ENCODE measurements at regions not wholly inside any gene's neighbourhood (a gene's known extent, or its start where the extent isn't known, plus 50 kb on each side); places are given as distances from the start of the nearest gene placed in this dataset.

DNA sequence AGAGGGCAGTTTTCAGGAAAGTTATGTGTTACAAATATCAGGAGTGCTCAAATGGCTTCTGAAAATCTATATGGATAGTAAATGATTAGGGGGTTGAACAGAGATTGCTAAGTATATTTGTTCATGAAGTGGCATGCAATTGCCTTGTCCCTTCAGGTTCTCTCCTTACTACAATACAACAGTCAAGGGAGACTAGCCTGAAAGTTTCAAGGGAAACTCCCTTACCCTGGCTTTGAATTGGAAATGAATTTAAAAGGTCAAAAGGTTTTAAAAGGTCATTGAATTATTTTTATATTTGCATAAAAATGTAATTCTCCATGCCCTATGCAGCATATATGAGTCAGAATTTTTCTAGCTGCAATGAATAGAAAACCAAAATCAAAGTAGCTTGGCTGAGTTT lies 253.1 kb upstream of the SYT1 start:
- DNase-seq, result no peak

DNA sequence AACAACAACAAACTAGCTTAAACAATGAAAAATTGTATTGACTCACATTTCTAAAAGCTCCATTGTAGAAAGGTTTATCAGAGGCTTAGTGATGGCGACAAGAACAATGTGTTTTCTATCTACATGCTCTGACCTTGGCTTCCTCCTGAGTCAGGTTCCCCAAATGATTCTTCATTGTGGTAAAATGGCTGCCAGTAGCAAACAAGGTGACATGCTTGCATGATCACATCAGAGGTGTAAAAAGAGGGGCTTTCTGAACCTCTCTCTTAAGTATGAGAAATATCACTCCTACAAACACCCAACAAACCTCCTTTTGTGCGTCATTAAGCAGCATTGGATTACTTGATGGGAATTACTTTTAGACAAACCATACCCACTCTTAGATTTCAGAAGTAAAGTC lies 252.4 kb upstream of the SYT1 start:
- no peak for DNase-seq

DNA sequence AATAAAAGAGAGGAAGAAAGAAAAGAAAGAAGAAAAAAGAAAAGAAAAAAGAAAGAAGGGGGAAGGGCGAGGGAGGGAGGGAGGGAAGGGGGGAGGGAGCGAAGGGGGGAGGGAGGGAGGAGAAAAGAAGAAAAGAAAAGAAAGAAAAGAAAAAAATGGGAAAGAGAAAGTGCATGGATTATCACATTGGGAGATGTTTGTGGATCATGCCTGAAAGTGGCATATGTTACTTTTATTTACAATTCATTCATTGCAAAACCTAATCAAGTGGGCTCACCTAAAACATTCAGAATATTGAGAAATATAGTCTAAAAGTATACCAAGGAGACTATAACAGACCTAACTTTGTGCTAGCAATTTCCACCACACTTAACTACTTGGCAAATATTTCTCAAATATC lies 246.9 kb upstream of the SYT1 start:
- no peak for DNase-seq

DNA sequence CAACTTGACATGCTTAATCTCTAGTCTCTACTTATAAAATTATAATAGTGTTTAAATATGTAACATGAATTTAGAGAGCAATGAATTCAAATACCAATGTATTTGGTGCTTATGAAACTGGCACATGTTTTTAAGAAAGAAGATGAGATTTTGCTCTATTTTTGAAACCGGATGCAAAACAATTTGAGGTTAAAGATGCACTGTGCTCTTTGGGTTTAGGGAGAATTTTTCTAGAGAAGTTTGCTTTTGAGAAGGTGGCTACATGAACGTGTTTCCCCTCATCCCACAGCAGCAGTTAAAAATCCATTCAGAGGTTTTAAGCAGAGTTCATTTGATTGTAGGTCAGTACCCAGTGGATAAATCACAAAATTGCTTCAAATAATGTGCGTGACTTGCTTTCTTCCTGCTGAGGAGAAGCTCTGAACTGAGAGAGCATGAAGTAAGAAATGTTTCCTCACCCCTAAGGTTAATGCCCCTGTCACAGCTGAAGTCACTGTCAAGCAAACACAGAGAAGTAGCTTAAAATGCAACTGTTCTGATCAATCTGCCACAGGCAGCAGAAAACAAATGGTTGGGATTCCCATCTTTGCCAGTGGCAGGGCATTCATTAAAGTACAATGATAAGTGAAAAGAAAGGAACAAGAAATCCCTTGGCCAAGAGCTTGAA lies 241.9 kb upstream of the SYT1 start:
- no peak for DNase-seq

DNA sequence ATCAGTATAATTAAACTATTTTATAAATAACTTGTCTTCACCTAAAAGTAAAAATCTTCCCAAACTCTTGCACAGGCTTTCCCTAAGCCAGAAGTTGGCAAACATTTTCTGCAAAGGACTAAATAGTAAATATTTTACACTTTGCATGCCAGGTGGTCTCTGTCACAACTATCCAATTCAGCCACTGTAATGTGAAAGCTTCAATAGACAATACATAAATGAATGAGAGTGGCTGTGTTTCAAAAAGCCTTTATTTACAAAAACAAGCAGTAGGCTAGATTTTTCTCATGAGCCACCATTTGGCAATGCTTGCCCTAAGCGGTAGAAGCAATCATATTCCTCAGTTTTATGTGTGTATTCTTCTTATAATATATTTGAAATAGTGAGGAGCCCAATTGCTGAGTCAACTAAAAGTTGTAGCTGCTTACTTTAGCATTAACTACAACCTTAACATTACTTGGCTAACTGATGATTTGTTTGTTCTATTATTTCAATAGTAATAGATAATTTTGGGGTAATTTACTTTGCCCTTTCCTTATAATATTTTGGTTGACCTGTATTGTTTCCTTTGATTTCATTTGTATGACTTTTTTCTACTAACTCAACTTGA lies 236.0 kb upstream of the SYT1 start:
- no peak for DNase-seq

DNA sequence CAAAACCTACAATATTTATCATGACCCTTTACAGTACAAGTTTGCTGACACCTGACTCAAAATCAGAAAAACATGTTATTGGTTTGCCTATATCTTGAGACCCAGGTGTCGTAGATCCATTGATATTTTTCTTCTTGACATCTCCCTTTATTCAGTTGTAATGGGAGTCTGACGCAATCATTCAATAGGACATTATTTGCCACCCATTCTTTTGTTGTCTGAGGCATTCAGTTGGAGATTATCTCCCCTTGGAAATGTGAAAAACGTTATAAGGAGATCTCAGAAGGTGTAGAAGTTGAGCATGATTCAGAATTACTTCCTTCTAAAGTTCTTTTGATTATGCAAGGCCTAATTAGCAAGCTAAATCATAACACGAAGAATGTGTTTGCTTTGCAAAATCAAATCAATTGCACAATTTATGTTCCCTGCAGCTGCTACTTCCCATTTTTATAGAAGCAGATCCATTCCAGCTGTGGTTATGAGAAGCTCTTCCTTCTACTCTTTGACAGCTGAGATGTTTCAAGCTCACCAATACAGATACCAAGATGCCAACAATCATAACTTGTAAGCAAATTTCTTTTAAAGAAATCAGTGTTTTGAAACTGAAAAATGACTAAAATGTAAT lies 228.2 kb upstream of the SYT1 start:
- DNase-seq, result no peak

DNA sequence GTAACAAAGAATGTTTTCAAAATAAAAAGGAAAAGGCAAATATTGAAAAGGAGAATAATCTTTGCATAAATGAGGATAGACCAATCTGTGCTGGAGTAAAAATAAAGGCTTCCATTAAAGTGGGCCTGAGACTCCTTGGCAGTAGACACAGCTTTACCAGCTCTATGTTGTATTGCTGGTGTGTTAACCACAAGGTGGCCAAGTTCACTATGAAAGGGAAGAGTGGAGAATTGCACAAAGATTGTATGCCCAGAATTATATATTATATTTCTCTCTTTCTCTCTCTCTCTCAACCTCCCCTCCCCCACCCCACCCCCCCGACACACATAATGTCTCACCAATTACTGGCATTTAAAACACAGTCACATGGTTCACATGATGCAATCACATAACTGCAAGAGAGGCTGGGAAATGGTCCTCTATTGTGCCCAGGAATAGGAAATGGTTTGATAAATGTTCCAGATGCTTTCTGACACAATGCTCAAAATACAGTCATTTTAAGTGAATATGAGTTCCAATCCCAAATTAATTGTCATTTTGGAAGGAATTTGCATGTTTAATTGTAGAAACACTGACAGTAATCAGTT lies 222.6 kb upstream of the SYT1 start:
- DNase-seq, result no peak

DNA sequence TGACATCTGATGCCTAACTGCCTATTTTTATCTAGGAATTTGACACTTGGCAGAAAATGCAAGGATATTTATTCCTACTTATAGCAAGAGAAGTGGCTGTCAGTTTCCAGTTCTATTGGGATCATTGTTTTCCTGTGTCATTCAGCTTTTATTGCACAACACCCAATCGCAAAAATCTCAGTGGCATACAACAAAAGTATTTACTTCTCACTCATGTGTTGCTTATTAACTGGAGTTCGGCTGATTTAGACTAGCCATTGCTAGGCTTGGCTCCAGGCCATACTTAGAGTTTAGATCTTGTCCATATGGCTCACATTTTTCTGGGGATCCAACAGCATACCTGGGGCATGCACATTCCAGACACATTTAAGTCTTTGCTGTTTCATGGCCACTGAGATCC lies 218.6 kb upstream of the SYT1 start:
- DNase-seq, result no peak

DNA sequence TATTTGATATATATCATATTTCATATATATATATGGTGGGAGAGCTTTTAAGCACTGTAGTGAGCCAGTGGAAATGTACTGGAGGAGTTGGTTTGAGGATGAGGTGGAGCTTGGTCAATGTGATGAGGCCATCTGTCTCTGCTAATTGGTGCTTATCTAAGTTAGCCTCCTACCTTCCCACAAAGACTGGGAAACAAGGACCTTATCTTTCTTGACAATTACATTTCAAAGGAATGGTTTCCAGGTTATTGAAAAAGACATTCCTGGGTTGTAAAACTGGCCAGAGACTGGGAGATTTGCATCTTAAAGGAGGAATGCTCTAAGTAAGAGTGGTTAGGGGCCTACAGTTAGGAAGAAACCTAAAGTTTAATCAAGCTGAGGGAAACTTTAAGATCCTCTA lies 212.8 kb upstream of the SYT1 start:
- no peak for DNase-seq

DNA sequence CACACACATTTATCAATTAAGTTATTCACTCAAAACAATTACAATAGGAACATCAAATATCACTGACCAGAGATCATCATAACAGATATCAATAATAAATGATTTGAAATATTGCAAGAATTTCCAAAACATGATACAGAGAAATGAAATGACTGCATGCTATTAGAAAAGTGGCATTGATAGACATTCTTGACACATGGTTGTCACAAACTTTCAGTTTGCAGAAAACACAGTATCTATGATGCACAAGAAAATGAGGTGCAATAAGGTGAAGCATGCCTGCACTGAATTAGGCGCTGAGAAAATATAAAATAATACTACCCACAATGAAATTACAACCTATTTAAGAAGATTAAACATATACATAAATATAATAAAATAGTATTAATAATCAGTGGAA lies 198.0 kb upstream of the SYT1 start:
- DNase-seq, result no peak

DNA sequence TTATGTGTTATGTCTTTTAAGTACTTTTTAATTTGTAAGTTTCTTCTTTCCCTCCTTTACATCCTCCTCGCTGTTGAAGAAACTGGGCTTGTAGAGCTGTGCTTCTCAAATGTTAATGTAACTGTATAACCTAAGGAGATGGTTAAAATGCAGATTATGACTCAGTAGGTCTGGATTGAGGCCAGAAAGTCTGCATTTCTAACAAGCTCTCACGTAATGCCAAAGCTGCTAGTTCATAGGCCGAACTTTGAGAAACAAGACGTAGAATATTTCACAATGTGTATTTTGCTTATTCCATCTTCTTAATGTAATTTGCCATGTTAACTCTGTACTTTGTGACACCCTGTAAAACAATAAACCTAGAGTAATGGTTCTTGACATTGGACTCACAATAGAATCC lies 193.3 kb upstream of the SYT1 start:
- no peak for DNase-seq

DNA sequence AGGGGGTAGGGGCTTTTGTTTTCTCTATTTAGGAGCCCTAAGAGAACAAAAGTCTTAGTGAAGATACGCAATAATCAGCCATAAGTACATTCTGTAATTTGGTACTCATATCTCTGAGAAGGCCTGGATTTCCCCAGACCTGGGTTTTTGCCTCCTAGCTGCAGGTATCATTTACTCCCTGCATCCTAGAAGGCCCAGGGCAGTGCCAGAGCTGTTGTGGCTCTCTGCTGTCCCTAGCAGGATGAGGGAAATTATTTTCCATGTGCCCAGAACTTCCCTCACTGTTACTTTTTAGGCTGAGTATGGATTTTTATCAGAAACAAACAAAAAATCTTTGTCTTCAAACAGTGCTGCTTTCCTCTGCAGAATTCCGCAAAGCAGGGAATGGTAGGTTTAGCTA lies 192.5 kb upstream of the SYT1 start:
- DNase-seq, result no peak

DNA sequence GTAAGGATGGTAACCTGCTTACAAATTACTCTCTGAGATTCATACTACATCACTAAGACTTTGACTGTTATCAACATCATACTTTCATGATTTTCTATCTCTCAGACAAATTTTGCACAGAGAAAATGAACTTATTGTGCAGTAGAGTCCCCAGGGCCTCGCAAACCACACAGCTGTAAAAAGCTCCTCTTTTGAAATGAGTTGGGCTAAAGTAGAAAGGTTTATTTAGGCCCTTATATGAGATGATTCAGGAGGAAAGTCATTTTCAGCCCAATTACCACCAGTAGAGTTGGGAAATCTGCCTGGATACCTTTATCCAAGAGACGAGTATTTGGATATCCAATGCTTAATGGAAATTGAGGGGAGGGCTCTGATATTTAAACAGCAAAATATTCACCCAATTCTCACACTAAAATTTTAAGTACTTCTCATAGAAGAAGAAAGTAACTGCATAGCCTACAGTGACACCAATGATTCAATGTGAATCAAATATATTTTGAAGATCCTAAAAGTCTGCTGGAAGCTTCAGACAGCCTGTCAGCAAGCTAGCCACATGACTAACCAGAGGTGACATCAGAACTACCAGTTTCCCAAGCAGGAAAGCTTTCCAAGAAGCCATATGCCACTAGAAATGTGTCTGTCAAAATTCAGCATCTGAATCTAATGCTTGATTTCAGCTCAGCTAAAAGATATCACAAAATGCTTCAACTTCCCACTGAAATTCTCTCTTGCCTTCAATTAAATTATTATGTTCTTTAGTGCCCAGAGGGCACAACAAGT lies 190.1 kb upstream of the SYT1 start:
- DNase-seq, result no peak

DNA sequence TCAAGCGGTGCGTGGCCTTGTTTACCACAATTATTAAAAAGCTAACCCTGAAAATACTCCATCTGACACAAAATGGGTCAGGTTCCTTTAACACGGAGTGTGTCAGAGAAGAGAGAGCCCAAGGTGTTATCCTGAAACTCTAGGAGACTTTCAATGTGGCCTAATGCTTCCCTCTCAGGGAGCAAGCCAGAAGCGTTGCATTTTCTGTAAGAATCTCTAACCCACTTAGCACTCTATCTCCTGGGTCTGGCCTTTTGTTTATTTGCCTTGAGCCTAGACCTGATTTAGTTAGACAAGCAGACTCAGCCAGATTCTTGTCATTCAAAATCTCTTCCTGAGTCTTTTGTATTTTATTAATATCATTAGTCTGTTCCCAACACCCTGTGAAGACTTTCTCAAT lies 184.0 kb upstream of the SYT1 start:
- no peak for DNase-seq

DNA sequence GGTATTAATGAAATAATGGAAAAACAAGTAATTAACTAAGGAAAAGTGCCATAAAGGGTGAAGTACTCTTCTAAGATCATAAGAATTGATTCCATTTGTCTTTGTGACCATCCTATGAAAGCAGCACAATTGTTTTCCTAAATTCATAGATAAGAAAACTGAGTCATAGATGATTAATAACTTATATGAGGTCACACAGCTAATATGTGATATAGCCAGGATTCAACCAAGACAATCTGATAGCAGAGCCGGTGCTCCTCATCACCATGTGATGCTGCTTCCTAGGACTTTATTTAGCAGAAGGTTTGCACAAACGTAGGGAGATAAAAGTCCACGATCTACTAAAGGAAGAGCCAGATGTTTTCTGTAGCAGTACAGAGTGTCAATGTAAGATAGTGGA lies 181.5 kb upstream of the SYT1 start:
- no peak for DNase-seq

DNA sequence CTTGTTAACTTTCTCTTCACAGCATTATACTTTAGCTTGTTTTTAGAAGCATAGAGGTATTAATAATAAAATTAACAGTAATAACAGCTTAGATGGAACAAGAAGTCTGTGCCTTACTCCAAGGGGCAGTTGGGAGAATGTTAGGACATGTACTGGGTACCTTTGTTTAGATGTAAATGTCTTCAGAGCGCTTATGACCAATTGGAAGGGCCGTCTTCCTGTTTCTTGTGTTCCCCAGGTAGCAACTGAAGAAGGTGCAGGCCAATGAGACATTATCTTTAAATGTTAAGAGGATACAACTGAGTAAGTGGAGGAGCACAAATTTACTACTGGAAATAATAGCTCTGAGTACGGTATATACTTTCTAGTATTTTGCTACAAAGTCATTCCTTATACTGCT lies 180.9 kb upstream of the SYT1 start:
- DNase-seq, result no peak

DNA sequence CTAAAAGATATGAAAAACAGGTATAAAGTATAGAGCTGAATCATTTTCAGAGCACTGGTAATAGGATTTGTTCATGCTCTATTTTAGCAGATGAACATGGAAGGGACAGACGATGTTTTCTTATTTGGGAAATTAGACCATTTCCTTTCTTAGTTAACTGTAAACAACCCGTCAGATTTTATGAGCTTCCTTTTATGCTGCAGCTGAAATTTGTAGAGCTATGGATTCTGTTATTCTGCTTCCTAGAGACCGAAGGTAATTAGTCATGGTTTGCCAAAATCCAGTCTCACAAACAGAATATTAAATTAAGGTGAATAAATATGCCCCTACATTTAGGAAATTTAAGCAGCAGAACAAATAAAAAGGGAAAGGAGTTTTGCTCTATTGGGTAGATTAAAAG lies 180.2 kb upstream of the SYT1 start:
- DNase-seq, result no peak

DNA sequence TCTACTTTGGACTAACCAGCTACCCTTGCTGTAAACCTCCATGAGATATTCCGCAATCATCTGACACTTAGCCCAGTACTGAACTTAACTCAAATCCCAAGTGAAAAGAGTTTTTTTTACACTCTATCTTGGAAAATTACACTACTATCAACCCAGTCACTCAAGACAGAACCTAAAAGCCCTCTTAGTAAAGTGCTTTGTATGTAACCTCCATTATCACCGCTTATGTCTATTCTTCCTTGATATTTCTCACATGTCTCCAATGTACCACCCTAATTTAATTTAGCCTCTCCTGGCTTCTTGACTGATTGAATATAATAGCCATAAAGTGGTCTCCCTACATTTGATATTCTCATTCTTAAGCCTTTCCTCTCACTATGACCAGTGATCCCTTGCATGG lies 168.8 kb upstream of the SYT1 start:
- DNase-seq, result no peak

DNA sequence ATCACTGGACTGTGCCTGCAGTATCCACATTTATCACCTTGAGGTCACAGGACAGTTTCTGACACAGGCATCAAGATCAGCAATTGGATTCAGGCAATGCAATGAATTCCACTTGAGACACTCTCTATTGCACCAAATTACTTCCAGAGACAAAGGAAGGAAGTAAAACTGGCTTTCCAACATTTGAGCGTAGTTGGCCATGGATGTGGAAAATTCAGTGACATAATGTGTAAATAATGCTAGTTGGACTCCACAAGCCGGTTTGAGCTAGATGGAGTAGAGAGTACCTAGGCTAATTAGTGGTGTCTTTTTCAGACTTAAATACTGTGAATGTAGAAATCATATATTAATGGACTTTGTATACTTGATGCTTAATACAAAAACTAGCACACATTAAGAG lies 168.3 kb upstream of the SYT1 start:
- DNase-seq, result no peak

DNA sequence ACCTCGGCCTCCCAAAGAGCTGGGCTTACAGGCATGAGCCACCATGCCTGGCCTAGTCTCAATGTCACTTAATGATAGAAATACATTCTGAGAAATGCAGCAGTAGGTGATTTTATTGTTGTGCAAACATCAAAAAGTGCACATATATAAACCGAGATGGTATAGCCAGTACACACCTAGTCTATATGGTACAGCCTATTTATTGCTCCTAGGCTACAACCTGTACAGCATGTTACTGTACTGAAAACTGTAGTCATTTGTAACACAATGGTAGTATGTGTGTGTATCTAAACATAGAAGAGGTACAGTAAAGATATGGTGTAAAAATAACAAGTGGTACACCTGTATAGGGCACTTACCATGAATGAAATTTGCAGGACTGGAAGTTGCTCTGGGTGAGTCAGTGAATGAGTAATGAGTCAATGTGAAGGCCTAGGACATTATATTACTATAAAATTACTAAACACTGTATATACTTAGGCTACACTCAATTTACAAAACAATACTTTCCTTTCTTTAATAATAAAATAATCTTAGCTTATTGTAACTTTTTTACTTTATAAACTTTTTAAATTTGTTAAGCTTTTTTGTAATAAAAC lies 166.7 kb upstream of the SYT1 start:
- DNase-seq, result no peak

DNA sequence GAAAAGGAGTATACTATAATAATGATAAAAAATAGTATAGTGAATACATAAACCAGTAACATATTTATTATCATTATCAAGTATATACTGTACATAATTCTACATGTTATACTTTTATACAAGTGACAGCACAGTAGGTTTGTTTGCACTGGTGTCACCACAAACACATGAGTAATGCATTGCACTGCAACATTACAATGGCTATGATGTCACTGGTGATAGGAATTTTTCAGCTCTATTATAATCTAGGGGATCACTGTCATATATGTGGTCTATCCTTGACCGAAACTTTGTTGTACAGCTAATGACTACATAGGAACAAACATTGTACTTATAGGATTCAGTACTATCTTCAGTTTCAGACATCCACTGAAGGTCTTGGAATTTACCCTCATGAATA lies 165.8 kb upstream of the SYT1 start:
- DNase-seq, result no peak

DNA sequence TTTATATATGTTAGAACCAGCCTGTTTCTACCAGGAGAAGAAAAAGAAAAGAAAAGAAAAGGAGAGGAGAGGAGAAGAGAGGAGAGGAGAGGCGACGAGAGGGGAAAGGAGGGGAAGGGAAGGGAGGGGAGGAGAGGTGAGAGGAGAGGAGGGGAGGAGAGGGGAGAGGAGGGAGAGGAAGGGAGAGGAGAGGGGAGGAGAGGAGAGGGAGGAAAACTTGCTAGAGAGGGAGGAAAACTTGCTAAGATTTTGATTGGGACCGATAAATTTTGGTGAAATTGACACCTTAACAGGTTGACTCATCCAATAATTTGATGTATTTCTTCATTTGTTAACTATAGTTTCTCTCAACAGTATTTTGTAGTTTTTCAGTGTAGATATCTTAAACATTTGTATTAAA lies 164.0 kb upstream of the SYT1 start:
- no peak for DNase-seq

DNA sequence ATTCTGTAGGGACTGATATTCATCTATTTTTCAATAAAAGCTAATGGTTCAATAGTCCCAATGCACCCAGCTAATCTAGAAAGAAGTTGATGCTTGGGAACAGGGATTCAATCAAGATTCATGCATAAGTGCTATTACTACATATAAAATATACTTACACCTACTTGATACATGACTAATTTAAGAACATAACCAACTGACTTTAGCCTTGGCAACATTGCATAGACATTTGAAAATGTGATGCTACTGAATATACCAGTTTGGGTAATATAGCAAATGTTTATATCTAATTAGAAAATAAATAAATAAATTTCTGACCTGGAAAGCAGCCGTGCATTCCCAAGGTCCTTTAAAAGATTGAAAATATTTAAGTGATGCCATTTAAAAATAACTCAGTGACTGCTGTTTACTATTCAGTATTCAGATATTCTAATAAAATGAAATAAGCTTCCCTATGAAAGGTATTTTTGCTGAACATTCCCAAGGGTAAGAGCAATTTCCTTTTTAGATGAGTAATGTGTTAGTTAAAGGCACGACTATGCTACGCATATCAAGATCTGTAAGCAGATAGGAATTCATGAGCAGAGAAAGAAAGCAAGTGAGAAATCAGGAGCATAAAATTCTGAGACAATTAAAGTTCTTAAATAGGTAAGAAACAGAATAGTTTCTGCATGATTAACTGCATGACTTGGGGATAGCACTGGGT lies 160.6 kb upstream of the SYT1 start:
- DNase-seq, result no peak
